Heart right ventricle (tissue), 16 donors: ENCODE measurements at regions not wholly inside any gene's neighbourhood (a gene's known extent, or its start where the extent isn't known, plus 50 kb on each side); places are given as distances from the start of the nearest gene placed in this dataset.

Experiments used
- ATAC-seq, 8 donors: fragments of 200-7000 bp; cut with Tn5 transposase; one replicate each; pipeline ENCODE4 v1.9.1; 2020; ENCODE audit warnings: mild to moderate bottlenecking in 8 of 8, moderate library complexity in 8 of 8, moderate number of reproducible peaks in 1 of 8
- DNase-seq, 2 donors: peaks; one replicate each; pipeline ENCODE4 v3.0.0-alpha.2; 2020
- H3K27ac ChIP-seq, 10 donors: fragments of 200-600 bp; sonication (generic) in 2 of 10; one replicate each; pipeline versions ENCODE4 v1.5.0 to v1.8.0; 2020 to 2022; ENCODE audit warnings: mild to moderate bottlenecking in 3 of 10
- H3K27me3 ChIP-seq, 7 donors: fragments of 200-600 bp; one replicate each; pipeline ENCODE4 v1.8.0; 2021 to 2022; ENCODE audit warnings: mild to moderate bottlenecking in 2 of 7
- H3K36me3 ChIP-seq, 9 donors: fragments of 200-600 bp; sonication (generic) in 1 of 9; one replicate each; pipeline versions ENCODE4 v1.5.0 to v1.8.0; 2020 to 2022; ENCODE audit warnings: mild to moderate bottlenecking in 2 of 9
- H3K4me1 ChIP-seq, 9 donors: fragments of 200-600 bp; sonication (generic) in 1 of 9; one replicate each; pipeline versions ENCODE4 v1.5.0 to v1.8.0; 2020 to 2022; ENCODE audit warnings: mild to moderate bottlenecking in 4 of 9
- H3K4me3 ChIP-seq, 10 donors: fragments of 200-600 bp; sonication (generic) in 2 of 10; one replicate each; pipeline versions ENCODE4 v1.5.0 to v1.8.0; 2020 to 2022; ENCODE audit warnings: mild to moderate bottlenecking in 7 of 10, moderate library complexity in 2 of 10
- H3K9me3 ChIP-seq, 11 donors: fragments of 200-600 bp in 10 of 11; sonication (generic) in 2 of 11; one replicate each; pipeline versions ENCODE4 v1.5.0 to v1.8.0; 2013 to 2022; ENCODE audit warnings: mild to moderate bottlenecking in 2 of 11, control low read depth in 1 of 11, moderate library complexity in 1 of 11
- CTCF ChIP-seq, 9 donors: fragments of 200-600 bp; sonication (generic) in 2 of 9; IDR thresholded peaks; one replicate each; pipeline versions ENCODE4 v1.5.0 to v1.8.0; 2021 to 2022; ENCODE audit warnings: antibody characterized with exemption in 9 of 9, mild to moderate bottlenecking in 5 of 9, moderate library complexity in 1 of 9
- WGBS, 2 donors: extraction: QIAGEN DNeasy Blood & Tissue Kit; methylation state at CpG; one replicate each; pipeline ENCODE4 v1.1.7; 2013; ENCODE audit warnings: inconsistent platforms in 1 of 2; 5-methylcytosine and 5-hydroxymethylcytosine counted together
- intact Hi-C, 10 donors: fragments of 100-400 bp; cut with DNase I; formaldehyde crosslinking; loops; one replicate each; pipeline versions ENCODE4 v1.11.1 to v1.14.2; 2022
- donor health status: Arrhythmogenic right ventricular cardiomyopathy.
- donor health status: ischemic (EF 13 %, LVEDD 7.1; RV severe dilation, severe dysfunction).
- donor health status: healthy with polysubstance abuse.
- donor health status: DM: no; HTN: yes; CAD: no.
- donor health status: DM: no; HTN: no; CAD: no.
- donor health status: ischemic (EF 25% LVEDD 6.9; RV normal size, moderate dysfunction).
- donor health status: ischemic (EF 25% LVEDD 5.7; RV mildly dilated, moderate dysfunction).
- donor health status: healthy.
- donor health status: DM: yes; HTN: yes; CAD: no.
- donor health status: Ischemic cardiomyopathy.
- donor health status: ischemic (EF 35%, LVEDD 5.7; RV mildly dilated, moderate dysfunction).
- donor health status: nonischemic (EF 11% LVEDD 7.7; RV severe dilation, severe dysfunction).
- donor health status: DM: yes; HTN: yes; CAD: no.
- donor health status: PGD.
- donor health status: ischemic (EF 29% LVEDD 5.4; RV normal size, mild dysfunction).
- donor health status: nonischemic (EF 23%, LVEDD 6.1; RV moderate dilation, normal function).

- DNase-seq: no peak
- 21 to 26% methylated on average over 2 of the region's 2 CpGs for WGBS, 2 donors
- H3K27ac ChIP-seq: peak overlapping the region in 2 of 10 donors; percentile 5 to 13
- ATAC-seq: peak in 6 of 8 donors; percentile 56 to 91 (median 82)
- intact Hi-C loops: loop anchor here in 1 of 10 donors (10.0 kb wide), 1 partner anchor 137 kb away; no protein-coding TSS in a partner anchor
- no peaks in the 10 kb centered on the region for H3K36me3 ChIP-seq
- no peak overlapping the region for H3K4me3 ChIP-seq
- H3K4me1 ChIP-seq: peaks cover 0 to 5% (median 0%) of the 10 kb centered on the region in 9 donors
- peaks cover 0 to under 1% (median 0%) of the 10 kb centered on the region in 7 donors for H3K27me3 ChIP-seq
- H3K9me3 ChIP-seq: peaks cover 0 to 33% (median 9%) of the 10 kb centered on the region in 11 donors
- TF ChIP-seq CTCF (IDR thresholded peaks at IDR 0.05): no peak
Observed at GRCh38 chr9:80061940-80062339, 490.2 kb downstream of the TLE4 start.

GRCh38 chr9:80061096-80061495 is 489.3 kb downstream of the TLE4 start:
- TF ChIP-seq CTCF (IDR thresholded peaks at IDR 0.05): no peak
- ATAC-seq: no peak
- H3K27ac ChIP-seq: no peak overlapping the region
- intact Hi-C loops: loop anchor here in 1 of 10 donors (10.0 kb wide), 1 partner anchor 136 kb away; no protein-coding TSS in a partner anchor
- H3K4me1 ChIP-seq: peaks cover 0 to 5% (median 0%) of the 10 kb centered on the region in 9 donors
- H3K9me3 ChIP-seq: peaks cover 0 to 39% (median 9%) of the 10 kb centered on the region in 11 donors
- H3K4me3 ChIP-seq: no peak overlapping the region
- no peak for DNase-seq
- no peaks in the 10 kb centered on the region for H3K36me3 ChIP-seq
- H3K27me3 ChIP-seq: no peaks in the 10 kb centered on the region

GRCh38 chr9:80059979-80060378 is 488.2 kb downstream of the TLE4 start:
- Histone ChIP-seq H3K36me3 (no peaks in the 10 kb centered on the region), H3K9me3 (peaks cover 0 to 42% (median 9%) of the 10 kb centered on the region in 11 donors), H3K27me3 (no peaks in the 10 kb centered on the region), H3K4me1 (peaks cover 0 to 5% (median 0%) of the 10 kb centered on the region in 9 donors), H3K4me3 (no peak overlapping the region), H3K27ac (no peak overlapping the region)
- intact Hi-C loops: loop anchor here in 1 of 10 donors (10.0 kb wide), 1 partner anchor 135 kb away; no protein-coding TSS in a partner anchor
- ATAC-seq: no peak
- WGBS, 2 donors: 96 to 98% methylated on average over 5 of the region's 5 CpGs
- no peak for TF ChIP-seq CTCF (IDR thresholded peaks at IDR 0.05)
- no peak for DNase-seq

GRCh38 chr9:80059191-80059590 is 487.4 kb downstream of the TLE4 start:
- no peaks in the 10 kb centered on the region for H3K36me3 ChIP-seq
- DNase-seq (no peak), ATAC-seq (no peak)
- intact Hi-C loops: no loop called here
- H3K4me3 ChIP-seq: no peak overlapping the region
- no peak for TF ChIP-seq CTCF (IDR thresholded peaks at IDR 0.05)
- peaks cover 0 to 42% (median 9%) of the 10 kb centered on the region in 11 donors for H3K9me3 ChIP-seq
- no peaks in the 10 kb centered on the region for H3K27me3 ChIP-seq
- 65 to 72% methylated on average over 6 of the region's 6 CpGs for WGBS, 2 donors
- peaks cover 0 to 5% (median 0%) of the 10 kb centered on the region in 9 donors for H3K4me1 ChIP-seq
- H3K27ac ChIP-seq: no peak overlapping the region
